ENCODE measurements at regions not wholly inside any gene's neighbourhood (a gene's known extent, or its start where the extent isn't known, plus 50 kb on each side); places are given as distances from the start of the nearest gene placed in this dataset.
"Not testable (repeated sequence)": the region's sequence is repeated elsewhere in the genome, so short reads cannot be mapped to it uniquely, and the experiment has no call there.

DNA sequence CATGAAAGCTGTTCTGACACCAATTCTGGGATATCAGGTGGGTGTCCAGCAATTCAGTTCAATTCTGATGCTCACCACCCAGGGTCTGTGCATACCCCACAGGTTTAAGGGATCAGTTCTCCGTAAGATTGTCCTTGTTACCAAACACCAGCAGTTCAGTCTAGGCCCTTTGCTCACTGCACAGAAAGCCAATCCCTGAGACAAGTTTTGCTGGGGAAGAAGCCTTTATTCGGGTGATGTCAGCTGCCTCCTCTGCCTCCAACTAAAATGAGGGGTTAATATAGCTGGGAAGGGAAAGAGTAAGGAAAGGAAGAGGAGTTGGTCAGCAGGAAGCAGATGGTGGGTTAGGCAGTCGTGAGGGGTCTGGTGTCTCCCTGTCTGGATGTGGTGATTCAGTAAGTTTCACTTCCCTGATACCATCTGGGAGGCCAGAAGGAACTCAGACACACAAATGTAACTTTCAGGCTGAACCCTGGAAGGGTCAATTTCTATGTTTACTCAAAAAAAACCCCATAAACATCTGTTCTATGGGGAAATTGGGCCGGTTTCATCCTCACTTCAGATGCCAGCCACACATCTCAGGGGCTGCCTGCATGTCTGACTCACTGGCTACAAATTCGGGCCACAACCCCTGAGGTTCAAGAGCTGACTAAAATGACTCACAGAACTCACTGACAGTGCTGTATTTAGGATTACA is 83.3 kb upstream of the PGBD5 start:
- no peak for FAIRE-seq

DNA sequence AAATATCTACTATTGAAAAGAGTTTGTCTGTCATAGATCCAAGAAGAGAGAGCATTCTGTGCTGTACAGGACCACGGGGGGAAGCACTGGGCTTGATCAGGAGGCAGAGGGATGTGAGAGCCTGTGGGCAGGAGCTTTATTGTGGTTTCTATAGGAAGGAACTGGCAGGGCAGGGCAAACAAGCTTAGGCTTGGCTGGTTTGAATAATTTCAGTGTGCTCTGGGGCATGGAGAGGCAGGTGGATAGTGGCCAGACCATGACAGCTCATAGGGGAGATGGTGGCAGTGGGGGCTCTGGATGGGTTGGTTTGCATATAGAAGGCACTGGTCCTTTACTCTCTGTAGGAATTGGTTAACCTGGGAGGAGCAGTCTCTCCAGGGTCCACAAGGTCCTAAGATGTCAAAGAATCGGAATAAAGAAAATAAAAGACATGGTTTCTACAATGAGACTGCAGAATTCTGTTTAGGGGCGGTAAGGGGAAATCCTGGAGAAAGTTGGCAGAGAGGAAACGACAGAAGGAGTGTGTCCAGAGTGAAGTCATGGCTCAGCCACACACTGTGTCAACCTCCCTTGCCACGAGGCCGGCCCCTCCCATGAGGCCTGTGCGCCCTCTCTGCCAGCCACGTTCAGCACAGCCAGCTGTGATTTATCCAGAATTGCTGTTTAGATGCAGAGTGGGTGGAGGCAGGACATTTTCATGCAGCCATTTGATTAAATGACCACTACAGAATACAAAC is 81.7 kb upstream of the PGBD5 start:
- FAIRE-seq = no peak

DNA sequence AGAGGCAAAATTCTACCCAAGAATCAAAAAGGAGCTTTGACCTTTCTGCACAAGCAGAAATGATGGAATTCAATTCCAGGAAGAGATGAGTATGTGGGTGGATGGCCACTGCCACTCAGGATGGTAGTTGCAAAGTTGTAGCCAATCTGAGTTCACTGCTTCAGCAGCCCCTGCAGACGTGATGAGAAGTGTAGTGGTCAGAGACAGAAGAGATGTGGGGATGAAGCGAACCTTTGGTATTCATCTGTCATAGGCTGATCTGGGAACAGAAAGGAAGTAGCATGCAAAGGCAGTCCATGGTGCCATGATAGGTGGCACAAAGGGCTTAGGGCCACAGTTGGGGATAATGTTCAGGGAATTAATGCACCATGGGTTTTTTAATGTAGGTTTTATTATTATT is 81.1 kb upstream of the PGBD5 start:
- no peak for FAIRE-seq

DNA sequence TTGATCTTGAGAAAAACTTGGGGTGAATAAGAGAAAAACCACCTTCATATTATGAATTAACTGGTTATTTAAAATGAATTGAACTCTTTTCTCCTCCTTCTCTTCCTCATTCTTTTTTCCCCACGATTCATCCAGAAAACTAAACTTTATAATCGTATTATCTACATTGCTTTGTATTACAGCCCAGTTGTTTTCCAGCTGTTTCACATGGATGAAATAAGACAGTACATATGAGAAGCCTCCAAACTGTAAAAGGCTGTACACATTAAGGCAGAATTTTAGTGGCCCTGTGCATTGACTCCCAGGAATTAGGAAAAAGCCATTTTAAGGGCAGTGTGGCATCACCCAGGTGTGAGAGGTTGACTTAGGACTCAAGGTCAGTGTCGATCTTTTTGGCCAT is 80.3 kb upstream of the PGBD5 start:
- FAIRE-seq = no peak

DNA sequence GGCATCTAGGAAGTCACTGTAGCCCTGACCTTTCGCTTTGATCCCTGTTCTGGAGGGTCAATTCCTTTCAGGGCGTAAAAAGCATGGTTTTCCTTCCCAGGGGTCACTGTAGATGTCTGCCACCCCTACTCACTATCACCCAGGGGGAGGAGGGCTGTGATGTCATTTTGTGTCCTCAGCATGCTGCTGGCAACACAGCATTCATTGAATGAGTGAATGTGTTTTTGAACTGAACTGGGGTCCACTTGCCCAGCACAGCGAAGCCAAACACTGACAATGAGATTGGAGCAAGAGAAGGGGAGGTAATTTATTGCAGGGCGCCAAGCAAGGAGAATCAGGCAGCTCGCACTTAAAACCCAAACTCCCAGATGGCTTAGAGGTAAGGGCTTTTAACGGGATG is 78.2 kb upstream of the PGBD5 start:
- FAIRE-seq = no peak

DNA sequence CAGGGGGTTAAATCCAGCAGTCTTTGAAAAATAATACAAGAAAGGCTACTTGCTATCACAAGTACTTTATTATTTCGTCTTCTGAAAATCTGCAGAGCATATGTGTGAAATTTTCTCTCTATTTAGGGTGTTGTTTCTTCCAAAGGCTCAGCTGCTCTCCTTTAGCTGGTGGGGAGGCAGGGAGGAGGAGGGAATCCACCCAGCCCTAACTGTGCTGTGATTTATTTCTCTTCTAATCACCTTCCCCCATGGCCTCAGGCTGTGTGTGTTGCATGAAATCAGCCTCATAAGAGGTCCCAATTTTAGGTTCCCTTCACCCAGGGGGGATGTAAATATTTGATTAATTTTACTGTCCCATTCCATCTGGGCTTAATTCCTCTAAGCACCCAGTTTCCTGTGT is 77.6 kb upstream of the PGBD5 start:
- no peak for FAIRE-seq

DNA sequence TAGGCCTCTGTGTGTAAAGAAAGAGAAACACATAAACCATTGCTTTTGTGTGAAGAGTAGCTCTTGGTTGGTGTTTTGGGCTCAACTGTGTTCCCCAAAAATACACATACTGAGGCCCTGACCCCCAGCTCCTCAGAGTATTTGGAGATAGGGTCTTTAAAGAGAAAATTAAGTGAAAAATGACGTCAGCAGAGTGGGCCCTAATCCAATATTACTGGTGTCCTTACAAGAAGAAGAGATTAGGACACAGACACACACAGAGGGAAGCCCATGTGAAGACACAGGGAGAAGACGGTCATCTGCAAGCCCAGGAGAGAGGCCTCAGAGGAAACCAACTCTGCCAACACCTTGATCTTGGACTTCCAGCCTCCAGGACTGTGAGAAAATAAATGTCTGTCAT is 76.9 kb upstream of the PGBD5 start:
- FAIRE-seq = no peak

DNA sequence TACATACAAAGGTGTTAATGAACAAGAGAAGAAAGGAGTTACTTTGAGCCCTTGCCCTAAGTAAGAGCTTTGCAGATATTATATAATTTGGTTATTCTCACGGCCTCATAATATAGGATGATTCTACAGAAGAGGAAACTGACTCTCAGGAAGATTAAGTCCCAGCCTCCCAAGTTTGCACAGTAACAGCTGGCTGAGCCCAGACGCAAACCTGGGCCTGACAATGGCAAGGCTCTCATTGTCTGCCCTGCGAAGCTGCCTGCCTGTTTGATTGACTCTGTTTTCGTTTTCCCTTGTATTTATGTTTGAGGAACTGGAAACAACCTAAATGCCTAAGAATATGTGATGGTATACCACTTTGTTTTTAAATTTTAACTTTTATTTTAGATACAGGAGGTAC is 76.2 kb upstream of the PGBD5 start:
- FAIRE-seq = no peak

DNA sequence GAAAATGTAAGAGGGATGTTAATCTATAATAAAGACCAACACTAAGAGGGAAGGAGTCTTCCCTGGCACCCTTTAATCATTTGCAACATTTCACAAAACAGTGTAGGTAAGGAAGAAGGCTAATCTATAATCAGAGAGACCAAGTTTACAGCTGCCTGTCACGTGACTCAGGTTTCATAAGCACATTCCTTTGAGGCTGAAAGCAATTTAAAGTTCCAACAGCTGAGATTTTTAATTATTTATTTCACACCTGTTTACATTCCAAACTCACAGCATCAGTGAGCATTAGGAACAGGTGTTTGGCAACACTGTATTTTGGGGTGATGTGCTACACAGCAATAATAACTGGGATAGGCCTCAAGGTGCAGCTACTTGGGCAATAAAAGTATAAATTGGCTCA is 75.7 kb upstream of the PGBD5 start:
- no peak for FAIRE-seq

DNA sequence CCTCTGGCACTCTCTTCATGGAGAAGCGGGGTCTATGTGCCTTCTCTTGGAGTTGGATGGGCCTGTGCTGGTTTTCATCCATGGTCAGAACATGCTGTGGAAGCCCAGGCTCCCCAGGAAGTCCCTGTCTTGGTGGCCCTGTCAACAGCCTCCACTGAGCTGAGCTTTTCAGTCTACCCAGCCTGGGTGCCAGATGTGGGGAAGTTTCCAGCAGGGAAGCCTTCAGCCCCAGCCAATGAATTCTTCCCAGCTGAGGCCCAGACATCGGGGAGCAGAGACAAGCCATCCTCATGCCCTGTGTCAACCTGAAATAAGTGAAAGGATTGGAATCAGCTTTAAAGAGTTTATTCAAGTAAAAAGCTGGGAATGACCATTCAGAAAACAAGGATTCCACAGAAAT is 75.1 kb upstream of the PGBD5 start:
- no peak for FAIRE-seq

DNA sequence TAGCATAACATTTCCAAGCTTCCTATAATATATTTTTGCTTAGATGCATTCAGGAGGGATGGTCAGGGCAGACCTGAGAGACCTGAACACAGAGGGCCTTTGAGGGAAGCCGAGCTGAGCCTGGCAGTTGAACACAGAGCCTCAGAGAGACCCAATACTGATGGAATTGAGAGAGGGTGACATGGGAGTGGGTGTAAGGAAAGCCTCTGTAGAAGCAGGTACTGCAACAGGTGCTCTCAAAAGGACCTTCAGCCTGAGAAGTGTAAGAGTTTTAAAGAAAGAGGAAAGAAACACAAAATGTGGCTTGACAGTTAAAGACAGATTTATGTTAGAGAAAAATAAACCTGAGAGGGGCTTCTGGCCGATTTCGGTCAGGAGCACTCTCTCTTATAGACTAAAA is 73.9 kb upstream of the PGBD5 start:
- no peak for FAIRE-seq

DNA sequence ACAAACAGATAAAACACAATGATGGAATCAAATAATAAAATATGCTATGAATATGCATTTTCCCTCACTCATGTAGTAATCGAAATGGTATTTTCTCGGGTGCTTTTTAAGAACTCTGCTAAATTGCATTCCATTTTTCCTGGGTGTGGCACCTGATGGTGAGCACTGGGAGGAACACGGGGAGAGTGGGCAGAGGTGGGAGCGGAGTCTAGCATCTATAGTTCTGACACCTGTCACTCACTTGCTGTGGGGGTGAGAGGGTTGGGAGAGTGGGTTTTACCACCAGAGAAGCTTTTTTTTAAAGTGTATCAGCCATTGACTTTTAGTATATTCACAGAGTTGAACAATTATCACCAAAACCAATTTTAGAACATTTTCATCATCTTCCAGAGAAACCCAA is 73.4 kb upstream of the PGBD5 start:
- no peak for FAIRE-seq

DNA sequence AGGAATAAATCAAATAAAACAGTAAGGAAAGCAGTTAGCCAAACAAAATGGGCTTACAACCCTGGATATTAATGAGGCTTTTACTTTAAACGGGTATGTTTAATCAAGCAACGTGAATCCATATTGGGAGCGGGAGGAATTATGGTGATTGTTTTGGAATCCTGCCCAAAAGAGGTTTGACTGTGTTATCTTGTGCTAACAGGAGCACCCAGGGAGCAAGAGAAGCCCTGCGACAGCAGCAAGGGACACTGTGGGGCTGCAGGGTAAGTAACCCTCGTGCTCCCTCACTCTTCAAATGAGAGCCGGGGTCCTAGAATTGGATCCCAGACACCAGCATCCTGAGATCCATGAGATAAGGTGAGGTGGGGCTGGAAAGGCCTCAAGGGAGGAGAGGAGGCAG is 72.6 kb upstream of the PGBD5 start:
- no peak for FAIRE-seq

DNA sequence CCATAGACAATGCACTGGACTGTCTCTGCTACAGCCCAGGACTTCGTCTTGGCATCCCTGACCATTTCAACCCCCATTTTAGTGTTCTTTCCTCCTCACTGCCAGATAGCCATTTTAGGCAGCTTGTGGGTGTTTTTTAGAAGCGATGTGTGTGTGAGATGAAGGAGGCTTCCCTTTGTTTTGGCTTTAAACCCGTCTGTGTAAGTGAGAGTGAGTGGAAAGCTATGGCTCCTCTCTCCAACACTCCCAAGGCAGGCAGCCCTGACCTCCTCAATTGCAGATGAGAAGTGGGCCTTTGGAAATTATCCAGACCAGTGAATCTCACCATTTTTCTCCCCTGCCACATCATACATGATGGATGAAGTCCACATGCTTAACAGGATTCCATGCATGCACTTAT is 70.3 kb upstream of the PGBD5 start:
- FAIRE-seq = no peak

DNA sequence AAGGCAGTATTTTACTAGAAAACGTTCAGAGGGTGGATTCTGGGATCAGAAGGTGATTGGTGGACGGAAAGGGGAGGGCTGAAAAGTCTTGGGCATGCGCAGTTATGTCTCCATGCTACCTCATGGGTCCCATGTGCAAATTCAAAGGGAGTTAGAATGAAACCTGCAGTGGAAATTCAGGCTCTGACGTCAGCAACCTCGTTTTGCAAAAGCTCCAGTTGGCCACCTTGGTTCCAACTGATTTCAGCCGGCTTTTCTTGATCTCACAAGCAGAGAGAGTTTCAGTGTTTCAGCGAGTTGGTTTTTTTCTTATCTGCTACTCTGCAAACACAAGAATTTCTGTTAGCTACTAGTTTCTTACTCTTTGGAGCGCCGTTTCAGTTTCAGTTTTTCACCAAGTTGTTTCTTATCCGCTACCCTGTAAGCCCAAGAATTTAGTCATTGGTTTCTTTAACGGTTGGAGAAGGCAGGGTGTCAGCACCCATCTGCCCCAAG is 69.8 kb upstream of the PGBD5 start:
- FAIRE-seq = no peak

DNA sequence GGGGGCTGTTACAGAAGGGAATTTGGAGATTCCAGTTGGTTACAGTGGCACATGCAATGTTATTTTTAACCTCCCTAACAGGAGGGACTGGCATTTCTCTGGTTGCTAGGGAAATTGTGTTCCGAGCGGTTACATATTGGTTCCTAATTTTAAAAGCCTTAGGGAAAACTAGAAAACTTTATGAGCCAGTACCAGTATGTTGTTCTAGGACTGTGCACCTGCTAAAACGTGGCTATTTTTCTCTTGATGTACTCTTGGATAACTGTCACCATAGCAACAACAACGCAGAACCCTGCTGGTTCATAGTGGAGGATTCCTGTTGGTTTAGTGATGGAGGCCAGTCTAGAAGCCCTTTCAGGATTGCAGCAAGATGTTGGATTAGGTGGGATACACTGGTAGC is 68.9 kb upstream of the PGBD5 start:
- no peak for FAIRE-seq

DNA sequence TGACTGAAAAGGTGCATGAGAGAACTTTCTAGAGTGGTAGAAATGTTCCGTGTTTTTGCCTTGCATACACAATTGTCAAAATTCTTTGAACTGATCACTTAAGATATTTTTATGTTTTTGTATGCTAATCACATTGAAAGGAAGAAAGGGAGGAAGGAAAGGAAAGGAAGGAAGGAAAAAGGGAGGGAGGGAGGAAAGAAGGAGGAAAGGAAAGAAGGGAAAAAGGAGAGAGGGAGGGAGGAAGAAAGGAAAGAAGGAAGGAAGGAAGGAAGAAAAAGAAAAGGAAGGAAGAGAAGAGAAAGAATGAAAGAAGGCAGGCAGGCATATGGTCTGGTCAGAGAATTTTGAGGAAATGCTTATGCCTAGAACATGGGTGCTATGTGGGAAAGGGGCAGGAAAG is 68.4 kb upstream of the PGBD5 start:
- FAIRE-seq = no peak

DNA sequence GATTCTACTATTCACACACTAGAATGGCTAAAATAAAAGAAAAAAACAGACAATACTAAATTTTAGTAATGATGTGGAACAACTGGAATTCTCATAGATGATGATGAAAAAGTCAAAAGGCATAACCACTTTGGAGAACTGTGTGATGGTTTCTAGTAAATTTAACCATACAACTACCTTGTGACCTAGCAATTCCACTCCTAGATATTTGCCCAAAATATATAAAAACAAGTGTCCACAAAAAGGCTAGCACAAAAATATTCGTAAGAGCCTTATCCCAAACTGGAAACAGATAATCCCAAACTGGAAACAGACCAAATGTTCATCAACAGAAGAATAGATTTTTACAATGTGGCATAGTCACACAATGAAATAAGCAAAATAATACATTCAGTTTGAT is 67.9 kb upstream of the PGBD5 start:
- no peak for FAIRE-seq

DNA sequence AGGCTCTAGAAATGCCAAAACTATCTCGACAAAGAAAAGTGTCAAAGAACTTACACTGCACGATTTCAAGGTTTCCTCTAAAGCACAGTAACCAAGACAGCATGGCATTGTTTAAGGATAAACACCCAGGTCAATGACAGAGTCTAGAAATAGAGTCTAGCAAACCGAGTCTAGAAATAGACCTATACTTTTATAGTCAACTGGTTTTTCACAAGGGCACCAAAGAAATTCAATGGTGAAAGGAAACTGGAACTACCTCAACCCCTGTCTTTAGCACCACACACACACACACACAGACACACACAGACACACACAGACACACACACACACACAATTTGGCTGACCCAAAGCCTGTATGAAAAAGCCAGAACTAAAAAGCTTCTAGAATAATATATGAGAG is 67.1 kb upstream of the PGBD5 start:
- no peak for FAIRE-seq

DNA sequence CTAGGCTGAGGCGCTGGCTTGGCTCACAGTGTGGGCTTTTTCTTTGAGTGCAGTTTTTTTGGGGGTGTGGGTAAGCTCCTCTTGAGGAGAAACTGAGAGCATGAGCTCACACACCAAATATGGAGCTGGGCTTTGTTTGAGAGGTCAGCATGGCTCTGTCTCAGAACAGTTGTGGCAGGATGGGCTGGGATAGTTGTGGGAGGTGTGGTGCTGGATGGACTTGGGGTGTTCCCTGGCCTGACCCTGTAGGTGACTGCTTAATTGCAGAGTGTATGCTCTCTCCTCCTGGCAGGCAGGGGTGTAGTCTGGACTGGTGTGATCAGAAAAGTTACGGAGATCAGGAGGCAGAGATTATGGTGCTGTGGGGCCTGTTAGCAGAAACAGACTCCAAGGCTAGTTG is 64.3 kb upstream of the PGBD5 start:
- no peak for FAIRE-seq

DNA sequence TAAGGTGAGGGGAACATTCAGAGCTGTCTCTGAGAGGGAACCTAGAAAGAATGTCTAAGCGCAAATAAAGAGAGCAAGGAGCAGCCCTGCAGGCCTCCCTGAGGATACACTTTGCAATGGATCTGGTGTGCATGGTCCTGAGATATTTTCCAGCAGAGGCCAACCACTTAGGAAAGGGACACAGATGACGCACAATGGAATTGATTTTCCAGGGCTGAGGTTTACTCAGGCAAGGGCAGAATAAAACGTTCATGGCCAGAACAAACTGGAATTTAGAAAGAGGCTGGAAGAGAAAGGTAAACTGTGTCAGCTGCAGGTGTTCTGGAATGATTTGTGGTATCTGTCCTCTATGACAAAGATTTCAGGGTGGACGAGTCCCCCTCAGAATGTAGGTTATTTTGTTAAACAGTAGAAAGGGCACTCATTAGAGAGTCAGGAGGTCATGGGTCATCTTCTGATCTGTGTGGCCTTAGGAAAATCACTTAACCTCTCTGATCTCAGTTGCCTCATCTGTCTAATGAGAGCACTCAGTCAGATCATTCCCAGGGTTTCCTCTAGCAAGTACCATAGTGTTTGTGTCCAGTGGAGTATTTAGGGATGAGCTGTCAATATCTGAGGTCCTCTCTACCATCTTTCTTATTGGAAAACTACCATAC is 61.8 kb upstream of the PGBD5 start:
- no peak for FAIRE-seq

DNA sequence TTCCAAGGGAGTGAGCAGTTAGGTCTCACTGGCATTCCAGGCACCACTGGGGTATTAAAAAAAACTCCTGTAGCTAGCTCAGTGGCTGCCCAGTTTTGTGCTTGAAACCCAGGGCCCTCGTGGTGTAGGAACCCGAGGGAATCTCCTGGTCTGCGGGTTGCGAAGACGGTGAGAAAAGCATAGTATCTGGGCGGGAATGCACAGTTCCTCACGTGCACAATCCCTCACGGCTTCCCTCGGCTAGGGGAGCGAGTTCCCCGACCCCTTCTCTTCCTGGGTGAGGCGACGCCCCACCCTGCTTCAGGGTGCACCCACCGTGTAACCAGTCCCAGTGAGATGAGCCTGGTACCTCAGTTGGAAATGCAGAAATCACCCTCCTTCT is 50.5 kb upstream of the PGBD5 start:
- no peak for FAIRE-seq

DNA sequence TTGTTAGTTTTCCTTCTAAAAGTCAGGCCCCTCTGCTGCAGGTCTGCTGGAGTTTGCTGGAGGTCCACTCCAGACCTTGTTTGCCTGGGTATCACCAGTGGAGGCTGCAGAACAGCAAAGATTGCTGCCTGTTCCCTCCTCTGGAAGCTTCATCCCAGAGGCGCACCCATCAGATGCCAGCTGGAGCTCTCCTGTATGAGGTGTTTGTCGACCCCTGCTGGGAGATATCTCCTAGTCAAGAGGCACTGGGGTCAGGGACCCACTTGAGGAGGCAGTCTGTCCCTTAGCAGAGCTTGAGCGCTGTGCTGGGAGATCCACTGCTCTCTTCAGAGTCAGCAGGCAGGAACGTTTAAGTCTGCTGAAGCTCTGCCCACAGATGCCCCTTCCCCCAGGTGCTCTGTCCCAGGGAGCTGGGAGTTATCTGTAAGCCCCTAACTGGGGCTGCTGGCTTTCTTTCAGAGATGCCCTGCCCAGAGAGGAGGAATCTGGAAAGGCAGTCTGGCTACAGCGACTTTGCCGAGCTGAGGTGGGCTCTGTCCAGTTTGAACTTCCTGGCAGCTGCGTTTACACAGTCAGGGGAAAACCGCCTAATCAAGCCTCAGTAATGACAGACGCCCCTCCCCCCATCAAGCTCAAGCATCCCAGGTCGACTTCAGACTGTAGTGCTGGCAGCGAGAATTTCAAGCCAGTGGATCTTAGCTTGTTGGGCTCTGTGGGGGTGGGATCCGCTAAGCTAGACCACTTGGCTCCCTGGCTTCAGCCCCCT is 49.9 kb upstream of the PGBD5 start:
- not testable (repeated sequence) for FAIRE-seq

All from colon (tissue), 2 donors.